ENCODE measurements at regions not wholly inside any gene's neighbourhood (a gene's known extent, or its start where the extent isn't known, plus 50 kb on each side); places are given as distances from the start of the nearest gene placed in this dataset.
A peak's percentile ranks its signal among the peaks of the same experiment; 100 is the strongest.
"Not testable (repeated sequence)": the region's sequence is repeated elsewhere in the genome, so short reads cannot be mapped to it uniquely, and the experiment has no call there.

DNA sequence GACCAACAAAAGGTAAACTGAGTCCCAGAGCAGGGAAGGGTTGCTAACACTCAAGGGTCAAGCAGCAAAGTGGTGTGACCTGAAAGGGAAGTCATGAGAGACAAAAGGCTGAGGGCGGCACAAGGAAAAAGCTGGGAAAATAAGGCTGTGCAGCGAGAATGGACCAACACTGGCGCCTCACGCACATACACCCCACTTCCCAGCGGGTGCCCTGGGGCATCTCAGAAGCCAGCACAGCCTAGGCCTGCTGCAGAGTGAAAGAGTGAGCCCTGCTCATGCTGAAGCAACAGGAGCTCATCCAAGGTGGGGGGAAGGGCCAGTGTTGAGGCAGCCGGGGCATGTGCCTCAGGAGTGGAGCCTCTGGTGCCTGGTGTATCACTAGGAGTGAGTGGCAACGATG, 229.8 kb downstream of the SPATA31A1 start:
- DNase-seq (ENCODE audit: low read depth); H3K4me2 ChIP-seq (ENCODE audit: low read length); H3K27ac ChIP-seq (ENCODE audit: low read depth, low read length); H3K27ac Mint-ChIP-seq (ENCODE audit: unreplicated experiment); FAIRE-seq; H3K27me3 ChIP-seq (ENCODE audit: insufficient read depth, low read length); H3K79me2 ChIP-seq (ENCODE audit: insufficient read depth, low read length); H3K9ac ChIP-seq (ENCODE audit: low read length); H3K4me1 Mint-ChIP-seq (ENCODE audit: low read depth, unreplicated experiment); H3K4me1 ChIP-seq (ENCODE audit: insufficient read depth, low read length); H3K36me3 Mint-ChIP-seq (ENCODE audit: low read depth, unreplicated experiment); H3K9me3 ChIP-seq (ENCODE audit: insufficient read depth, low read depth, low read length); H3K4me3 ChIP-seq (ENCODE audit: insufficient read depth, low read depth, low read length); H3K27me3 Mint-ChIP-seq (ENCODE audit: low read depth, unreplicated experiment); H3K36me3 ChIP-seq (ENCODE audit: insufficient read depth, low read length); H2AFZ ChIP-seq (ENCODE audit: low read depth, low read length); H3K9me3 Mint-ChIP-seq (ENCODE audit: unreplicated experiment); H3K4me3 Mint-ChIP-seq (ENCODE audit: unreplicated experiment); H4K20me1 ChIP-seq (ENCODE audit: insufficient read depth, low read length): not testable (repeated sequence)

DNA sequence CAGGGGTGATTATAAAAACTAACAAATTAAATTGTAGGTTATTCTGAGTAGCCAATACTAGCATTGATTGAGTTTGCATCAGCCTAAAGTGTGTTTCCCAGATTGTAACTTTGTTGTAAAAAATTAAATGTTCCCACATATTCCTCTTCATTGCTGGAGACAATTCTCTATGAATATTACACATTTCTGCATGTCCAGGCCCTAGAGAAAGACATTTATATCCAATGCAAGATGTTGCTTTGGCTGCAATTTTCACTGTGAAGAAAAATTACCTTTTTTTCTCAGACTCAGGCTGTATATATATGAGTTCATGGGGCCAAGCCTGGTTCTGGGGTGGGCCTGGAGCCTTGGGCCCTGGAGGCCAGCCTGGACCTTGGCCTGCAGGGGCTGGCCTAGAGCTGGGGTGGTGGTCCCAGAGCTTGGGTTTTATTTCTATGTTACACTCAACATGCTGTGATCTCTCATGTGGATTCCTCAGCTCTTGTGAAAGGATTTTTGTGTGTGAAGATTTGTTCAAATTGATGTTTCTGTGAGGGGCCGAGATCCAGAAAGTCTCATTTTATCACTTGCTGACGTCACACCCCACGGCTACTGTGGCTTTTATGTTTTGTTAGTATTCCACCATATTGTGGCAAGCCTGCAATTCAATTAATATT, 232.5 kb downstream of the SPATA31A1 start:
- Mint-ChIP-seq H3K27ac (ENCODE audit: unreplicated experiment) (no peak overlapping the region), H3K36me3 (ENCODE audit: low read depth, unreplicated experiment) (no peaks in the 10 kb centered on the region), H3K4me3 (ENCODE audit: unreplicated experiment) (no peak overlapping the region), H3K4me1 (ENCODE audit: low read depth, unreplicated experiment) (no peaks in the 10 kb centered on the region), H3K9me3 (ENCODE audit: unreplicated experiment) (peaks cover 2% of the 10 kb centered on the region), H3K27me3 (ENCODE audit: low read depth, unreplicated experiment) (no peaks in the 10 kb centered on the region)
- no peaks in the 10 kb centered on the region for H3K27me3 ChIP-seq (ENCODE audit: insufficient read depth, low read length)
- no peak overlapping the region for H3K9ac ChIP-seq (ENCODE audit: low read length)
- H3K4me2 ChIP-seq (ENCODE audit: low read length) = no peak overlapping the region
- H3K4me3 ChIP-seq (ENCODE audit: insufficient read depth, low read depth, low read length) = no peak overlapping the region
- no peaks in the 10 kb centered on the region for H3K79me2 ChIP-seq (ENCODE audit: insufficient read depth, low read length)
- DNase-seq (ENCODE audit: low read depth) (no peak), FAIRE-seq (no peak)
- TF ChIP-seq, protein P1, sequence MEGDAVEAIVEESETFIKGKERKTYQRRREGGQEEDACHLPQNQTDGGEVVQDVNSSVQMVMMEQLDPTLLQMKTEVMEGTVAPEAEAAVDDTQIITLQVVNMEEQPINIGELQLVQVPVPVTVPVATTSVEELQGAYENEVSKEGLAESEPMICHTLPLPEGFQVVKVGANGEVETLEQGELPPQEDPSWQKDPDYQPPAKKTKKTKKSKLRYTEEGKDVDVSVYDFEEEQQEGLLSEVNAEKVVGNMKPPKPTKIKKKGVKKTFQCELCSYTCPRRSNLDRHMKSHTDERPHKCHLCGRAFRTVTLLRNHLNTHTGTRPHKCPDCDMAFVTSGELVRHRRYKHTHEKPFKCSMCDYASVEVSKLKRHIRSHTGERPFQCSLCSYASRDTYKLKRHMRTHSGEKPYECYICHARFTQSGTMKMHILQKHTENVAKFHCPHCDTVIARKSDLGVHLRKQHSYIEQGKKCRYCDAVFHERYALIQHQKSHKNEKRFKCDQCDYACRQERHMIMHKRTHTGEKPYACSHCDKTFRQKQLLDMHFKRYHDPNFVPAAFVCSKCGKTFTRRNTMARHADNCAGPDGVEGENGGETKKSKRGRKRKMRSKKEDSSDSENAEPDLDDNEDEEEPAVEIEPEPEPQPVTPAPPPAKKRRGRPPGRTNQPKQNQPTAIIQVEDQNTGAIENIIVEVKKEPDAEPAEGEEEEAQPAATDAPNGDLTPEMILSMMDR (IDR thresholded peaks at IDR 0.05; ENCODE audit: insufficient read depth, low read depth, low read length) = no peak
- no peak for TF ChIP-seq EZH2 (IDR thresholded peaks at IDR 0.05; ENCODE audit: insufficient read depth, low read length)
- no peaks in the 10 kb centered on the region for H3K36me3 ChIP-seq (ENCODE audit: insufficient read depth, low read length)
- H4K20me1 ChIP-seq (ENCODE audit: insufficient read depth, low read length) = no peaks in the 10 kb centered on the region
- no peak overlapping the region for H3K27ac ChIP-seq (ENCODE audit: low read depth, low read length)
- peaks cover 1% of the 10 kb centered on the region for H3K4me1 ChIP-seq (ENCODE audit: insufficient read depth, low read length)
- no peaks in the 10 kb centered on the region for H3K9me3 ChIP-seq (ENCODE audit: insufficient read depth, low read depth, low read length)
- no peak overlapping the region for H2AFZ ChIP-seq (ENCODE audit: low read depth, low read length)

DNA sequence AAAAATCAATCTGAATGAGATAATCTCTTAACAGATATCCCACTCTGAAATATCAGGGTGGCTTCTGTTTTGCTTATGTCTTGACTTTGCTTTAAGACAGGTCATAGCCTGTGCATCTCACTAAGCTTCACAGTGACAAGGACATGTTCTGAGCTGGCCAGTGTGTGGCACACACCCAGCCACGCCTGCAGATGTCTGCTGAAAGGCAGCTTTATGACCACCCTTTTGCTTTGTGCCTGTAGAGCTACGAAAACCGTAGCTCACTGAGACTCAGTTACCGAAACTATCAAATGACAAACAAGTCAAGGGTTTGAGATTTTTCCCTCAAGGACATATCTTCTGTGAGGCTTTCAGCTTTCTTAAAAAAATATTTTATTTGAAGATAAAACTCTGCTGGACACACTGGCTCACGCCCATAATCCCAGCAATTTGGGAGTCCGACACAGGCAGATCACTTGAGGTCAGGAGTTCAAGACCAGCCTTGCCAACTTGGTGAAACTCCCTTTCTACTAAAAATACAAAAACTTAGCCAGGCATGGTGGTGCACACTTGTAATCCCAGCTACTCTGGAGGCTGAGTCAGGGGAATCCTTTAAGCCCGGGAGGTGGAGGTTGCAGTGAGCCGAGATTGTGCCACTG, 233.2 kb downstream of the SPATA31A1 start:
- H3K4me3 ChIP-seq (ENCODE audit: insufficient read depth, low read depth, low read length) = no peak overlapping the region
- H3K27ac Mint-ChIP-seq (ENCODE audit: unreplicated experiment) = no peak overlapping the region
- H2AFZ ChIP-seq (ENCODE audit: low read depth, low read length) = peak overlapping the region; percentile 22
- DNase-seq (ENCODE audit: low read depth) (no peak), FAIRE-seq (no peak)
- H3K27ac ChIP-seq (ENCODE audit: low read depth, low read length) = no peak overlapping the region
- H3K9me3 Mint-ChIP-seq (ENCODE audit: unreplicated experiment) = peaks cover 3% of the 10 kb centered on the region
- H3K4me3 Mint-ChIP-seq (ENCODE audit: unreplicated experiment) = no peak overlapping the region
- H3K4me1 Mint-ChIP-seq (ENCODE audit: low read depth, unreplicated experiment) = no peaks in the 10 kb centered on the region
- no peaks in the 10 kb centered on the region for H3K79me2 ChIP-seq (ENCODE audit: insufficient read depth, low read length)
- H3K36me3 ChIP-seq (ENCODE audit: insufficient read depth, low read length) = no peaks in the 10 kb centered on the region
- no peaks in the 10 kb centered on the region for H4K20me1 ChIP-seq (ENCODE audit: insufficient read depth, low read length)
- no peaks in the 10 kb centered on the region for H3K4me1 ChIP-seq (ENCODE audit: insufficient read depth, low read length)
- H3K36me3 Mint-ChIP-seq (ENCODE audit: low read depth, unreplicated experiment) = no peaks in the 10 kb centered on the region
- TF ChIP-seq EZH2 (IDR thresholded peaks at IDR 0.05; ENCODE audit: insufficient read depth, low read length) = no peak
- TF ChIP-seq, protein P1 (IDR thresholded peaks at IDR 0.05; ENCODE audit: insufficient read depth, low read depth, low read length) = no peak
- no peak overlapping the region for H3K9ac ChIP-seq (ENCODE audit: low read length)
- H3K27me3 Mint-ChIP-seq (ENCODE audit: low read depth, unreplicated experiment) = no peaks in the 10 kb centered on the region
- H3K27me3 ChIP-seq (ENCODE audit: insufficient read depth, low read length) = no peaks in the 10 kb centered on the region
- H3K4me2 ChIP-seq (ENCODE audit: low read length) = no peak overlapping the region
- no peaks in the 10 kb centered on the region for H3K9me3 ChIP-seq (ENCODE audit: insufficient read depth, low read depth, low read length)

DNA sequence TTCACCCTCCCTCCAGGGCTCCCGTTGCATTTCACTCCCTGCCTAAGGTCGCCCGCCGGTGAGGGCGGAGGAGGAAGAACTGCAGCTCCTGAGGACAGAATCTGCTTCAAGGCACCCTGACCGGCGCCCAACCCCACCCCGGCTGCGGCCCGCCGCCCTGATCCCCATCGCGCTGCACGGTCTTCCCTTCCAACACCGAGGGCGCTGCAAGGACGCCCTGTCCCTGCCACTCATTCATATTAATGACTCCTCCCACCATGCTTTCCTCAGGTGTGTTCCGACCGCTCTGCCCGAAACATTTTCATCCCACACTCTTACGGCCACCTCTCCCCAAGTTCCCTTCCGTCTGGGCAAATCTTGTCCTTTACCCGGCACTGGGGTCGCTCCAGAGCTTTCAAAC, 248.6 kb downstream of the SPATA31A1 start:
- not testable (repeated sequence) for H3K9me3 ChIP-seq (ENCODE audit: insufficient read depth, low read depth, low read length); H3K4me3 ChIP-seq (ENCODE audit: insufficient read depth, low read depth, low read length); H3K36me3 ChIP-seq (ENCODE audit: insufficient read depth, low read length); H3K27me3 Mint-ChIP-seq (ENCODE audit: low read depth, unreplicated experiment); H3K4me2 ChIP-seq (ENCODE audit: low read length); H3K4me1 Mint-ChIP-seq (ENCODE audit: low read depth, unreplicated experiment); H3K4me1 ChIP-seq (ENCODE audit: insufficient read depth, low read length); H2AFZ ChIP-seq (ENCODE audit: low read depth, low read length); H3K4me3 Mint-ChIP-seq (ENCODE audit: unreplicated experiment); H3K9ac ChIP-seq (ENCODE audit: low read length); H4K20me1 ChIP-seq (ENCODE audit: insufficient read depth, low read length); H3K27ac Mint-ChIP-seq (ENCODE audit: unreplicated experiment); H3K27ac ChIP-seq (ENCODE audit: low read depth, low read length); DNase-seq (ENCODE audit: low read depth); FAIRE-seq; H3K36me3 Mint-ChIP-seq (ENCODE audit: low read depth, unreplicated experiment); H3K27me3 ChIP-seq (ENCODE audit: insufficient read depth, low read length); H3K9me3 Mint-ChIP-seq (ENCODE audit: unreplicated experiment); H3K79me2 ChIP-seq (ENCODE audit: insufficient read depth, low read length)

Measured in astrocyte (in vitro differentiated cells and primary cell).